ENCODE measurements at regions not wholly inside any gene's neighbourhood (a gene's known extent, or its start where the extent isn't known, plus 50 kb on each side); places are given as distances from the start of the nearest gene placed in this dataset.
A peak's percentile ranks its signal among the peaks of the same experiment; 100 is the strongest.

- Histone ChIP-seq H3K4me1 (no peaks in the 10 kb centered on the region), H3K27me3 (no peaks in the 10 kb centered on the region), H3K27ac (no peak overlapping the region), H3K36me3 (no peaks in the 10 kb centered on the region), H4K20me1 (ENCODE audit: low read depth) (no peaks in the 10 kb centered on the region), H3K9ac (no peak overlapping the region), H3F3A (ENCODE audit: low read depth) (no peaks in the 10 kb centered on the region), H2AFZ (replicated peaks) (no peak overlapping the region), H3K9me3 (ENCODE audit: low read depth) (no peaks in the 10 kb centered on the region), H3K4me2 (no peak overlapping the region), H3K79me2 (ENCODE audit: low read depth) (no peaks in the 10 kb centered on the region), H3K4me3 (no peak overlapping the region)
- no peaks in the 10 kb centered on the region for H3K36me3 Mint-ChIP-seq
- H3K9me3 Mint-ChIP-seq: no peaks in the 10 kb centered on the region
- H3K4me1 Mint-ChIP-seq: peaks cover 4% of the 10 kb centered on the region
- DNase-seq (ENCODE audit: low spot score): no peak
- TF ChIP-seq EZH2phosphoT487 (IDR thresholded peaks at IDR 0.05): no peak
- no peak for TF ChIP-seq EZH2 (IDR thresholded peaks at IDR 0.05)
- no peak for TF ChIP-seq CTCF (IDR thresholded peaks at IDR 0.05)
- no peak overlapping the region for H3K27ac Mint-ChIP-seq
- H3K27me3 Mint-ChIP-seq (ENCODE audit: insufficient read depth, low read depth): no peaks in the 10 kb centered on the region
- H3K4me3 Mint-ChIP-seq: no peak overlapping the region
Measured at GRCh38 chr10:9994131-9994530, 1023.5 kb upstream of the CELF2 start.

GRCh38 chr10:9999627-10000026 lies 1018.0 kb upstream of the CELF2 start:
- Histone ChIP-seq H3K27me3 (no peaks in the 10 kb centered on the region), H3K4me3 (no peak overlapping the region), H3K4me2 (no peak overlapping the region), H2AFZ (replicated peaks) (no peak overlapping the region), H4K20me1 (ENCODE audit: low read depth) (no peaks in the 10 kb centered on the region), H3K79me2 (ENCODE audit: low read depth) (no peaks in the 10 kb centered on the region), H3F3A (ENCODE audit: low read depth) (no peaks in the 10 kb centered on the region), H3K27ac (no peak overlapping the region), H3K9me3 (ENCODE audit: low read depth) (no peaks in the 10 kb centered on the region), H3K36me3 (no peaks in the 10 kb centered on the region), H3K4me1 (no peaks in the 10 kb centered on the region), H3K9ac (no peak overlapping the region)
- no peak for TF ChIP-seq EZH2 (IDR thresholded peaks at IDR 0.05)
- TF ChIP-seq EZH2phosphoT487 (IDR thresholded peaks at IDR 0.05): no peak
- no peak for TF ChIP-seq CTCF (IDR thresholded peaks at IDR 0.05)
- Mint-ChIP-seq H3K4me1 (no peaks in the 10 kb centered on the region), H3K36me3 (no peaks in the 10 kb centered on the region), H3K27me3 (ENCODE audit: insufficient read depth, low read depth) (peaks cover 3% of the 10 kb centered on the region), H3K9me3 (no peaks in the 10 kb centered on the region), H3K4me3 (no peak overlapping the region), H3K27ac (no peak overlapping the region)
- no peak for DNase-seq (ENCODE audit: low spot score)

- H3K79me2 ChIP-seq (ENCODE audit: low read depth): no peaks in the 10 kb centered on the region
- no peaks in the 10 kb centered on the region for H3K36me3 ChIP-seq
- H3F3A ChIP-seq (ENCODE audit: low read depth): no peaks in the 10 kb centered on the region
- no peak overlapping the region for H3K4me3 ChIP-seq
- H3K9me3 ChIP-seq (ENCODE audit: low read depth): no peaks in the 10 kb centered on the region
- no peak overlapping the region for H3K4me2 ChIP-seq
- H3K4me1 ChIP-seq: no peaks in the 10 kb centered on the region
- H3K4me1 Mint-ChIP-seq: no peaks in the 10 kb centered on the region
- DNase-seq (ENCODE audit: low spot score): no peak
- no peaks in the 10 kb centered on the region for H3K27me3 ChIP-seq
- H3K27ac ChIP-seq: no peak overlapping the region
- no peak overlapping the region for H3K4me3 Mint-ChIP-seq
- H3K9ac ChIP-seq: no peak overlapping the region
- no peaks in the 10 kb centered on the region for H3K9me3 Mint-ChIP-seq
- H3K27ac Mint-ChIP-seq: no peak overlapping the region
- H2AFZ ChIP-seq (replicated peaks): no peak overlapping the region
- TF ChIP-seq CTCF (IDR thresholded peaks at IDR 0.05) (no peak), EZH2 (IDR thresholded peaks at IDR 0.05) (no peak), EZH2phosphoT487 (IDR thresholded peaks at IDR 0.05) (no peak)
- H3K27me3 Mint-ChIP-seq (ENCODE audit: insufficient read depth, low read depth): no peaks in the 10 kb centered on the region
- H3K36me3 Mint-ChIP-seq: no peaks in the 10 kb centered on the region
- H4K20me1 ChIP-seq (ENCODE audit: low read depth): no peaks in the 10 kb centered on the region
Measured at GRCh38 chr10:10007957-10008356, 1009.7 kb upstream of the CELF2 start.

- H3K27me3 ChIP-seq: no peaks in the 10 kb centered on the region
- H3F3A ChIP-seq (ENCODE audit: low read depth): no peaks in the 10 kb centered on the region
- no peaks in the 10 kb centered on the region for H3K4me1 Mint-ChIP-seq
- no peaks in the 10 kb centered on the region for H3K36me3 ChIP-seq
- TF ChIP-seq CTCF (IDR thresholded peaks at IDR 0.05): no peak
- TF ChIP-seq EZH2 (IDR thresholded peaks at IDR 0.05): no peak
- no peak for TF ChIP-seq EZH2phosphoT487 (IDR thresholded peaks at IDR 0.05)
- no peaks in the 10 kb centered on the region for H3K36me3 Mint-ChIP-seq
- no peaks in the 10 kb centered on the region for H3K9me3 ChIP-seq (ENCODE audit: low read depth)
- H3K27ac ChIP-seq: no peak overlapping the region
- no peaks in the 10 kb centered on the region for H3K79me2 ChIP-seq (ENCODE audit: low read depth)
- no peaks in the 10 kb centered on the region for H3K27me3 Mint-ChIP-seq (ENCODE audit: insufficient read depth, low read depth)
- no peak for DNase-seq (ENCODE audit: low spot score)
- no peak overlapping the region for H3K4me2 ChIP-seq
- no peaks in the 10 kb centered on the region for H3K9me3 Mint-ChIP-seq
- H3K4me1 ChIP-seq: no peaks in the 10 kb centered on the region
- no peaks in the 10 kb centered on the region for H4K20me1 ChIP-seq (ENCODE audit: low read depth)
- peak overlapping the region; percentile 89 for H2AFZ ChIP-seq (replicated peaks)
- no peak overlapping the region for H3K9ac ChIP-seq
- H3K4me3 Mint-ChIP-seq: no peak overlapping the region
- H3K4me3 ChIP-seq: no peak overlapping the region
- H3K27ac Mint-ChIP-seq: no peak overlapping the region
Measured at GRCh38 chr10:10010397-10010796, 1007.3 kb upstream of the CELF2 start.

All from neural progenitor cell (in vitro differentiated cells).